Keratinocyte (primary cell): ENCODE measurements at regions not wholly inside any gene's neighbourhood (a gene's known extent, or its start where the extent isn't known, plus 50 kb on each side); places are given as distances from the start of the nearest gene placed in this dataset.

Experiments
- DNase-seq: peaks from one replicate; pipeline ENCODE4 v3.0.0-alpha.2; 2011; ENCODE audit warnings: low read depth, missing footprints, low spot score
- FAIRE-seq: peaks from 2 replicates; lab custom pipeline; 2011; peaks lifted over from hg19 to GRCh38; lab: Jason Lieb, UNC
- H2AFZ ChIP-seq: 2 replicates; pipeline ENCODE4 v1.6.0; 2012; ENCODE audit warnings: low read length, control low read depth, inconsistent platforms; ENCODE audit not compliant: control insufficient read depth
- H3K27ac ChIP-seq: 2 replicates; pipeline ENCODE4 v1.5.1; 2011; ENCODE audit warnings: low read length; ENCODE audit not compliant: control insufficient read depth, insufficient read depth
- H3K27me3 ChIP-seq: 3 replicates; pipeline ENCODE4 v1.6.0; 2011; ENCODE audit warnings: low read length; ENCODE audit not compliant: control insufficient read depth, insufficient read depth; ENCODE audit errors: extremely low read depth
- H3K36me3 ChIP-seq, 2 experiments: 2 replicates in 1 of 2; 3 replicates in 1 of 2; pipeline ENCODE4 v1.5.1; 2011; ENCODE audit warnings: low read length in 2 of 2, mild to moderate bottlenecking in 1 of 2; ENCODE audit not compliant: control insufficient read depth in 2 of 2, insufficient read depth in 2 of 2; ENCODE audit errors: extremely low read depth in 1 of 2
- H3K4me1 ChIP-seq: 3 replicates; pipeline ENCODE4 v1.5.1; 2011; ENCODE audit warnings: low read length; ENCODE audit not compliant: control insufficient read depth, insufficient read depth; ENCODE audit errors: extremely low read depth
- H3K4me2 ChIP-seq: 3 replicates; pipeline ENCODE4 v1.6.0; 2011; ENCODE audit warnings: low read depth, low read length; ENCODE audit not compliant: control insufficient read depth, insufficient read depth; ENCODE audit errors: extremely low read depth
- H3K4me3 ChIP-seq, 3 experiments: fragments of 200-600 bp in 1 of 3; sonication (generic) in 1 of 3; 2 replicates in 2 of 3; 3 replicates in 1 of 3; pipeline ENCODE4 v1.5.1; 2011 to 2016; ENCODE audit warnings: low read length in 3 of 3, mild to moderate bottlenecking in 3 of 3, control low read depth in 2 of 3, inconsistent platforms in 1 of 3, low read depth in 1 of 3, mixed read lengths in 1 of 3, mixed run types in 1 of 3, moderate library complexity in 1 of 3; ENCODE audit not compliant: control insufficient read depth in 2 of 3, insufficient read depth in 2 of 3; ENCODE audit errors: extremely low read depth in 1 of 3
- H3K79me2 ChIP-seq: 2 replicates; pipeline ENCODE4 v1.6.0; 2012; ENCODE audit warnings: low read length; ENCODE audit not compliant: control insufficient read depth, insufficient read depth
- H3K9ac ChIP-seq: 3 replicates; pipeline ENCODE4 v1.6.0; 2011; ENCODE audit warnings: low read length; ENCODE audit not compliant: control insufficient read depth, insufficient read depth; ENCODE audit errors: extremely low read depth
- H3K9me1 ChIP-seq: 3 replicates; pipeline ENCODE4 v1.6.0; 2011; ENCODE audit warnings: low read length; ENCODE audit not compliant: control insufficient read depth, insufficient read depth; ENCODE audit errors: extremely low read depth
- H3K9me3 ChIP-seq: 2 replicates; pipeline ENCODE4 v1.5.1; 2012; ENCODE audit warnings: low read depth, low read length; ENCODE audit not compliant: control insufficient read depth
- H4K20me1 ChIP-seq: 3 replicates; pipeline ENCODE4 v1.6.0; 2011; ENCODE audit warnings: low read length; ENCODE audit not compliant: control insufficient read depth, insufficient read depth; ENCODE audit errors: extremely low read depth
- CTCF ChIP-seq, 3 experiments: IDR thresholded peaks in 1 of 3; conservative IDR thresholded peaks in 1 of 3; optimal IDR thresholded peaks in 1 of 3; 2 replicates in 2 of 3; 3 replicates in 1 of 3; pipeline versions ENCODE3 to v1.5.1; 2011; ENCODE audit warnings: low read length in 3 of 3, mild to moderate bottlenecking in 3 of 3, moderate library complexity in 2 of 3, control low read depth in 1 of 3, inconsistent platforms in 1 of 3; ENCODE audit not compliant: insufficient read depth in 2 of 3; ENCODE audit errors: extremely low read depth in 1 of 3
- EZH2 ChIP-seq: IDR thresholded peaks from one replicate; pipeline ENCODE4 v1.6.1; 2012; ENCODE audit warnings: inconsistent platforms, mild to moderate bottlenecking, low read length, moderate library complexity
- dilution Hi-C: fragments of 300-500 bp; cut with MboI; formaldehyde crosslinking; loops from one replicate; pipeline ENCODE4 v1.7.0; 2020; ENCODE audit warnings: low sequenced_read_pairs; ENCODE audit not compliant: extremely low pct_ligation_motif_present

GRCh38 chr2:66700677-66701066 lies 265.7 kb downstream of the MEIS1 start:
- no peaks in the 10 kb centered on the region for H3K36me3 ChIP-seq
- FAIRE-seq (no peak), DNase-seq (no peak)
- H3K79me2 ChIP-seq: no peaks in the 10 kb centered on the region
- TF ChIP-seq CTCF (optimal IDR thresholded peaks at IDR 0.05 in 1 of 3, IDR thresholded peaks at IDR 0.05 in 1 of 3, conservative IDR thresholded peaks at IDR 0.05 in 1 of 3; ENCODE audit: extremely low read depth in 1 of 3, insufficient read depth in 2 of 3, low read length in 3 of 3): no peak
- no peak for TF ChIP-seq EZH2
- H3K27ac ChIP-seq: no peak overlapping the region
- dilution Hi-C loops: no loop called here
- no peak overlapping the region for H2AFZ ChIP-seq
- H3K4me1 ChIP-seq: no peaks in the 10 kb centered on the region
- H3K4me2 ChIP-seq: no peak overlapping the region
- no peaks in the 10 kb centered on the region for H3K9me3 ChIP-seq
- H3K9me1 ChIP-seq: no peaks in the 10 kb centered on the region
- H3K27me3 ChIP-seq: no peaks in the 10 kb centered on the region
- no peaks in the 10 kb centered on the region for H4K20me1 ChIP-seq
- H3K4me3 ChIP-seq: no peak overlapping the region
- no peak overlapping the region for H3K9ac ChIP-seq

- no peaks in the 10 kb centered on the region for H3K27me3 ChIP-seq
- H3K4me1 ChIP-seq: no peaks in the 10 kb centered on the region
- H3K9ac ChIP-seq: no peak overlapping the region
- H2AFZ ChIP-seq: no peak overlapping the region
- H3K9me3 ChIP-seq: no peaks in the 10 kb centered on the region
- DNase-seq: no peak
- H3K9me1 ChIP-seq: no peaks in the 10 kb centered on the region
- no peaks in the 10 kb centered on the region for H3K79me2 ChIP-seq
- FAIRE-seq: no peak
- no peaks in the 10 kb centered on the region for H3K36me3 ChIP-seq
- no peak overlapping the region for H3K27ac ChIP-seq
- TF ChIP-seq CTCF (optimal IDR thresholded peaks at IDR 0.05 in 1 of 3, IDR thresholded peaks at IDR 0.05 in 1 of 3, conservative IDR thresholded peaks at IDR 0.05 in 1 of 3; ENCODE audit: extremely low read depth in 1 of 3, insufficient read depth in 2 of 3, low read length in 3 of 3): no peak
- TF ChIP-seq EZH2: no peak
- dilution Hi-C loops: no loop called here
- H4K20me1 ChIP-seq: no peaks in the 10 kb centered on the region
- no peak overlapping the region for H3K4me2 ChIP-seq
- no peak overlapping the region for H3K4me3 ChIP-seq
Observed at GRCh38 chr2:66701251-66701650, 266.3 kb downstream of the MEIS1 start.
